ENCODE measurements at regions not wholly inside any gene's neighbourhood (a gene's known extent, or its start where the extent isn't known, plus 50 kb on each side); places are given as distances from the start of the nearest gene placed in this dataset.

DNA sequence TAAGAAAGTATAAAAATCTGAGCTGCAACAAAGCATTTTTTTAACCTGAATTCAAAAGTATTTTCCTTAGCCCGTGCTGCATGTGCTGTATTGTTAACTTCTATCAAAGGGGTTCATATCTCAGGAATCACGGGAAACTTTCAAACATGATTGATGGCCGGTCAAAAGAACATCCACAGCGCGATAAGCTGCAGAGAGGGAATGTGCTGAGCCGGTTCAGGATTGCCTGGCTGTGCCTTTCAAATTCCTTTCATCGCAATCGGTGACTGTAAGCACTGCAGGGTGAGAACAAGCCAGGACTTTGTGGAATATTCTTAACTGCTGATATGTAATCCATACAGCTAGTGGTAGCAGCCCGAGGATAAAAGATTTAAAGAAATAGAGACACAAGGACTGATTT is 210.9 kb upstream of the NOCT start:
- no peaks in the 10 kb centered on the region for H3K4me1 Mint-ChIP-seq
- H3K9me3 Mint-ChIP-seq, result no peaks in the 10 kb centered on the region
- H3K36me3 Mint-ChIP-seq (ENCODE audit: low read depth), result no peaks in the 10 kb centered on the region
- TF ChIP-seq CTCF (IDR thresholded peaks at IDR 0.05), result no peak
- ChIA-PET POLR2A (no interaction called here), CTCF (no interaction called here)
- H3K4me3 Mint-ChIP-seq, result no peak overlapping the region
- no peak overlapping the region for H3K27ac Mint-ChIP-seq
- H3K27me3 Mint-ChIP-seq, result peaks cover 11% of the 10 kb centered on the region
- intact Hi-C loops (cut with micrococcal nuclease), result no loop called here
- no peak for DNase-seq
- ATAC-seq (ENCODE audit: low read depth), result no peak

DNA sequence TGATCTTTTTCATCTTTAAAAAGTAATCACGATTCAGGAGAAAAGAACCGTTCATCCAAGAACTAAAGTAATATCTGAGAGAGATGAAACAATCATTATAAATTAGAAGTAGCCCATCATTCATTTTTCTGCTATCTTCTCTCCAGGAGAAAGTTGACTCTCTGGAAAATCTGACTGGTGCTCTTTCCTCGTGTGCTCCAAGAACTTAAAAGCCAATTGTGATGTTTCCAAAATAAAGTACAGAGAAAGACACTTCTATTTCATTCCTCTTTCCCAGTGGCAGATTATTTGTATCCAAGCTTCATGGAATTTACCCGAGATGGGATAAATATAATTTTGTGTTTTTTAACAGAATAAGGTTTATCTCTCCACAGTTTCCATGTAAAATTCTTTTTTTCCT is 212.5 kb upstream of the NOCT start:
- ChIA-PET CTCF (no interaction called here), POLR2A (no interaction called here)
- no peak for TF ChIP-seq CTCF (IDR thresholded peaks at IDR 0.05)
- H3K4me1 Mint-ChIP-seq, result no peaks in the 10 kb centered on the region
- no peak overlapping the region for H3K27ac Mint-ChIP-seq
- intact Hi-C loops (cut with micrococcal nuclease), result no loop called here
- ATAC-seq (ENCODE audit: low read depth) (no peak), DNase-seq (no peak)
- peaks cover 13% of the 10 kb centered on the region for H3K27me3 Mint-ChIP-seq
- H3K9me3 Mint-ChIP-seq, result no peaks in the 10 kb centered on the region
- no peaks in the 10 kb centered on the region for H3K36me3 Mint-ChIP-seq (ENCODE audit: low read depth)
- no peak overlapping the region for H3K4me3 Mint-ChIP-seq

GRCh38 chr4:138802499-138802898 is 213.1 kb upstream of the NOCT start:
- ATAC-seq (ENCODE audit: low read depth) (no peak), DNase-seq (no peak)
- no peaks in the 10 kb centered on the region for H3K9me3 Mint-ChIP-seq
- CTCF ChIA-PET, result no interaction called here
- TF ChIP-seq CTCF (IDR thresholded peaks at IDR 0.05), result no peak
- no peak overlapping the region for H3K27ac Mint-ChIP-seq
- H3K4me1 Mint-ChIP-seq, result no peaks in the 10 kb centered on the region
- peaks cover 13% of the 10 kb centered on the region for H3K27me3 Mint-ChIP-seq
- H3K4me3 Mint-ChIP-seq, result no peak overlapping the region
- no peaks in the 10 kb centered on the region for H3K36me3 Mint-ChIP-seq (ENCODE audit: low read depth)
- POLR2A ChIA-PET, result no interaction called here
- intact Hi-C loops (cut with micrococcal nuclease), result no loop called here

- peaks cover 13% of the 10 kb centered on the region for H3K27me3 Mint-ChIP-seq
- H3K4me1 Mint-ChIP-seq, result no peaks in the 10 kb centered on the region
- POLR2A ChIA-PET, result no interaction called here
- H3K9me3 Mint-ChIP-seq, result no peaks in the 10 kb centered on the region
- CTCF ChIA-PET, result no interaction called here
- ATAC-seq (ENCODE audit: low read depth) (no peak), DNase-seq (no peak)
- H3K27ac Mint-ChIP-seq, result no peak overlapping the region
- no peak for TF ChIP-seq CTCF (IDR thresholded peaks at IDR 0.05)
- intact Hi-C loops (cut with micrococcal nuclease), result no loop called here
- no peak overlapping the region for H3K4me3 Mint-ChIP-seq
- no peaks in the 10 kb centered on the region for H3K36me3 Mint-ChIP-seq (ENCODE audit: low read depth)
Measured at GRCh38 chr4:138800421-138800820, 215.2 kb upstream of the NOCT start.

DNA sequence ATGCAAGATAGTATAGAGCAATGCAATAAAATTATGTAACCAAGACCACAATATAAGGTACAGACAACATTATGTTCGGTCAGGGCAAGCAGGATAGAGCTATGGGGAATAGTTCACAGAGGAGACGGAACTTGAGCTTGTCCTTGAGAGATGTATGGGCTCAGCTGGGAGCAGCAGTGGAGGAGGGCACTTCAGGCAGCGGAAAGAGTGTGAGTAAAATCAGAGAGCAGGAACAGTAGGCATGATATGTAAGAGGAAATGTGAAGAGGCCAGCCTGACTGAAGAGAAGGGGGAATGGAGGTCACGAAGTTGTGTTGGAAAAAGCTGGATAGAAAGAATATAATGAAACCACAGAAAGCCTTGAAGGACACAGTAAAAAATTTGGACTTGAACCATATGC is 217.2 kb upstream of the NOCT start:
- Mint-ChIP-seq H3K27me3 (peaks cover 7% of the 10 kb centered on the region), H3K36me3 (ENCODE audit: low read depth) (no peaks in the 10 kb centered on the region), H3K9me3 (no peaks in the 10 kb centered on the region), H3K4me1 (no peaks in the 10 kb centered on the region), H3K27ac (no peak overlapping the region), H3K4me3 (no peak overlapping the region)
- DNase-seq (no peak), ATAC-seq (ENCODE audit: low read depth) (no peak)
- POLR2A ChIA-PET, result no interaction called here
- intact Hi-C loops (cut with micrococcal nuclease), result no loop called here
- CTCF ChIA-PET, result no interaction called here
- no peak for TF ChIP-seq CTCF (IDR thresholded peaks at IDR 0.05)

Measured in activated B cell treated with CpG ODN at 0.5 μM for 24 hours (primary cell).